Mesothelial cell of epicardium (in vitro differentiated cells): ENCODE measurements at regions not wholly inside any gene's neighbourhood (a gene's known extent, or its start where the extent isn't known, plus 50 kb on each side); places are given as distances from the start of the nearest gene placed in this dataset.

Experiments used
- DNase-seq, 2 experiments: peaks; one replicate each; pipeline ENCODE4 v3.0.0; 2021; ENCODE audit warnings: low spot score in 2 of 2; ENCODE audit not compliant: unreplicated experiment in 2 of 2
- H3K27ac Mint-ChIP-seq: 2 replicates; pipeline ENCODE4 v1.8.0; 2021; ENCODE audit warnings: mixed read lengths
- H3K27me3 Mint-ChIP-seq: 2 replicates; pipeline ENCODE4 v1.8.0; 2021; ENCODE audit warnings: low read depth, mixed read lengths
- H3K36me3 Mint-ChIP-seq: 2 replicates; pipeline ENCODE4 v1.8.0; 2021; ENCODE audit warnings: mixed read lengths
- H3K4me1 Mint-ChIP-seq: 2 replicates; pipeline ENCODE4 v1.8.0; 2021; ENCODE audit warnings: mixed read lengths
- H3K4me3 Mint-ChIP-seq: 2 replicates; pipeline ENCODE4 v1.8.0; 2021; ENCODE audit warnings: mild to moderate bottlenecking, moderate library complexity, mixed read lengths
- H3K9me3 Mint-ChIP-seq: 2 replicates; pipeline ENCODE4 v1.8.0; 2021; ENCODE audit warnings: mixed read lengths
- TF ChIP-seq, protein P1 (sequence below): fragments of 200-600 bp; sonication (generic); IDR thresholded peaks from one replicate; pipeline ENCODE4 v1.5.0; 2021; ENCODE audit warnings: antibody characterized with exemption; ENCODE audit not compliant: unreplicated experiment

- no peak overlapping the region for H3K27ac Mint-ChIP-seq
- no peak for DNase-seq
- H3K9me3 Mint-ChIP-seq: peaks cover 5% of the 10 kb centered on the region
- H3K4me1 Mint-ChIP-seq: peaks cover 3% of the 10 kb centered on the region
- no peaks in the 10 kb centered on the region for H3K36me3 Mint-ChIP-seq
- TF ChIP-seq, protein P1, sequence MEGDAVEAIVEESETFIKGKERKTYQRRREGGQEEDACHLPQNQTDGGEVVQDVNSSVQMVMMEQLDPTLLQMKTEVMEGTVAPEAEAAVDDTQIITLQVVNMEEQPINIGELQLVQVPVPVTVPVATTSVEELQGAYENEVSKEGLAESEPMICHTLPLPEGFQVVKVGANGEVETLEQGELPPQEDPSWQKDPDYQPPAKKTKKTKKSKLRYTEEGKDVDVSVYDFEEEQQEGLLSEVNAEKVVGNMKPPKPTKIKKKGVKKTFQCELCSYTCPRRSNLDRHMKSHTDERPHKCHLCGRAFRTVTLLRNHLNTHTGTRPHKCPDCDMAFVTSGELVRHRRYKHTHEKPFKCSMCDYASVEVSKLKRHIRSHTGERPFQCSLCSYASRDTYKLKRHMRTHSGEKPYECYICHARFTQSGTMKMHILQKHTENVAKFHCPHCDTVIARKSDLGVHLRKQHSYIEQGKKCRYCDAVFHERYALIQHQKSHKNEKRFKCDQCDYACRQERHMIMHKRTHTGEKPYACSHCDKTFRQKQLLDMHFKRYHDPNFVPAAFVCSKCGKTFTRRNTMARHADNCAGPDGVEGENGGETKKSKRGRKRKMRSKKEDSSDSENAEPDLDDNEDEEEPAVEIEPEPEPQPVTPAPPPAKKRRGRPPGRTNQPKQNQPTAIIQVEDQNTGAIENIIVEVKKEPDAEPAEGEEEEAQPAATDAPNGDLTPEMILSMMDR: no peak
- H3K4me3 Mint-ChIP-seq: no peak overlapping the region
- H3K27me3 Mint-ChIP-seq: no peaks in the 10 kb centered on the region
Measured at GRCh38 chr4:79516114-79516513, 108.1 kb upstream of the GK2 start.

GRCh38 chr4:79514621-79515329, 106.7 kb upstream of the GK2 start:
- H3K27ac Mint-ChIP-seq: no peak overlapping the region
- no peak for DNase-seq

GRCh38 chr4:79513576-79513975, 105.5 kb upstream of the GK2 start:
- TF ChIP-seq, protein P1: no peak
- Mint-ChIP-seq H3K36me3 (no peaks in the 10 kb centered on the region), H3K27me3 (no peaks in the 10 kb centered on the region), H3K9me3 (no peaks in the 10 kb centered on the region), H3K4me3 (no peak overlapping the region), H3K4me1 (peaks cover 3% of the 10 kb centered on the region), H3K27ac (no peak overlapping the region)
- no peak for DNase-seq

More at GRCh38 chr4:79514621-79515329, 106.7 kb upstream of the GK2 start:
- TF ChIP-seq, protein P1: no peak
- Mint-ChIP-seq H3K27me3 (no peaks in the 10 kb centered on the region), H3K4me3 (no peak overlapping the region), H3K36me3 (no peaks in the 10 kb centered on the region), H3K4me1 (peaks cover 3% of the 10 kb centered on the region), H3K9me3 (peaks cover under 1% of the 10 kb centered on the region)

- DNase-seq: no peak
- H3K36me3 Mint-ChIP-seq: no peaks in the 10 kb centered on the region
- H3K27ac Mint-ChIP-seq: no peak overlapping the region
- H3K4me3 Mint-ChIP-seq: no peak overlapping the region
- TF ChIP-seq, protein P1: no peak
- H3K9me3 Mint-ChIP-seq: no peaks in the 10 kb centered on the region
- H3K4me1 Mint-ChIP-seq: peaks cover 3% of the 10 kb centered on the region
- H3K27me3 Mint-ChIP-seq: no peaks in the 10 kb centered on the region
Measured at GRCh38 chr4:79512363-79512762, 104.3 kb upstream of the GK2 start.

- TF ChIP-seq, protein P1: no peak
- Mint-ChIP-seq H3K36me3 (no peaks in the 10 kb centered on the region), H3K4me1 (no peaks in the 10 kb centered on the region), H3K27ac (no peak overlapping the region), H3K9me3 (peaks cover 6% of the 10 kb centered on the region), H3K27me3 (no peaks in the 10 kb centered on the region), H3K4me3 (no peak overlapping the region)
- no peak for DNase-seq
Measured at GRCh38 chr4:79502081-79502480, 94.1 kb upstream of the GK2 start.

DNA sequence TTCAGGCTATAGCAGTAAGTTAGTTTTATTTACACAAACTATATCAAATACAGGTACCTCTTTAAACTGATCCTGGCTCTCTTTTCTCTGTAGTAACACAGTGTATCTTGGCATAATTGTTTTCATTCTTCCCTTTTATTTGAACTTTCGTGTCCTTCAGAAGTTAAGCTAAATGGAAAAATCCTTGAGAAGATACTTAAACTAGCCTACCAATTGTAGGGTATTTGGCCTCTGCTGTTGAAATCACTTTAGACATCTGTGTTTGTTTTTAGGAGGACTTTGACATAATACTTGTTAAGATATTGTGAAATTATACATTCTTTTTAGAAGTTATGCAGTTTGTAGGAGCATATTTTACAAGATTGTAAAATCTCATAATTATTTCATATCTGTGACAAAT, 90.3 kb upstream of the GK2 start:
- H3K27ac Mint-ChIP-seq: no peak overlapping the region

More for the DNA sequence above, 90.3 kb upstream of the GK2 start:
- Mint-ChIP-seq H3K36me3 (no peaks in the 10 kb centered on the region), H3K27me3 (no peaks in the 10 kb centered on the region), H3K4me1 (peaks cover 13% of the 10 kb centered on the region), H3K9me3 (peaks cover 6% of the 10 kb centered on the region), H3K4me3 (no peak overlapping the region)
- TF ChIP-seq, protein P1: no peak
- DNase-seq: no peak
